ENCODE measurements at regions not wholly inside any gene's neighbourhood (a gene's known extent, or its start where the extent isn't known, plus 50 kb on each side); places are given as distances from the start of the nearest gene placed in this dataset.

DNA sequence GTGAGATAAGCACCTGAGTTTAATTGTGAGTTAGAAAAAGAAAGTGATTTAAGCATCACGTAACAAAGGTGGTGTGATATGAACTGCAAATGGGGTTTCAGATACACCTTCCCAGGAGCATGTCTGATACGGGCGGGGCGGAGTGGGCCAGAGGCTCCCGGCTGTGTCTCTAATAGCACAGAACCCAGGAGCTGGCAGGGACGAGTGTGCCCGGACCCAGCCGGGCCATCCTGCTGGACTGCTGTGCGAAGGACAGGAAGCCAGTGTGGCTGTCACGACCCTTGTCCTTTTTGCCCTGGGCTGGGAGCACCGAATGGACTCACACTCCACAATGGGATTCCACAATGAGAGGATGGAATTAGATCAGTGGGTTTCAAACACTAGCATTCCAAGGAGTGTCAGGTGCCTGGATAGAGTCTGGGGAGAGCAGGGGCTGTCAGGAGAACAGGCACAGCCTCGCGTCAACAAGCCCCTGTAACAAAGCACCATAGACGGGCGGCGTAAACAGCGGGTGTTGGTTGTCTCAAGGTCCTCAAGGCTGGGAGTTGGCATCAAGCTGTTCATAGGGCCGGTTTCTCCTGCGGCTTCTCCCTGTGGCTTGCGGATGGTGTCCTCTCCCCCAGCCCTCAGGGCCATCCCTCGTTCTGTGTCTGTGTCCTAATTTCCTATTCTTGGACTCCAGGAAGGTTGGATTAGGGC lies 242.6 kb upstream of the PITRM1 start:
- TF ChIP-seq, protein P1, sequence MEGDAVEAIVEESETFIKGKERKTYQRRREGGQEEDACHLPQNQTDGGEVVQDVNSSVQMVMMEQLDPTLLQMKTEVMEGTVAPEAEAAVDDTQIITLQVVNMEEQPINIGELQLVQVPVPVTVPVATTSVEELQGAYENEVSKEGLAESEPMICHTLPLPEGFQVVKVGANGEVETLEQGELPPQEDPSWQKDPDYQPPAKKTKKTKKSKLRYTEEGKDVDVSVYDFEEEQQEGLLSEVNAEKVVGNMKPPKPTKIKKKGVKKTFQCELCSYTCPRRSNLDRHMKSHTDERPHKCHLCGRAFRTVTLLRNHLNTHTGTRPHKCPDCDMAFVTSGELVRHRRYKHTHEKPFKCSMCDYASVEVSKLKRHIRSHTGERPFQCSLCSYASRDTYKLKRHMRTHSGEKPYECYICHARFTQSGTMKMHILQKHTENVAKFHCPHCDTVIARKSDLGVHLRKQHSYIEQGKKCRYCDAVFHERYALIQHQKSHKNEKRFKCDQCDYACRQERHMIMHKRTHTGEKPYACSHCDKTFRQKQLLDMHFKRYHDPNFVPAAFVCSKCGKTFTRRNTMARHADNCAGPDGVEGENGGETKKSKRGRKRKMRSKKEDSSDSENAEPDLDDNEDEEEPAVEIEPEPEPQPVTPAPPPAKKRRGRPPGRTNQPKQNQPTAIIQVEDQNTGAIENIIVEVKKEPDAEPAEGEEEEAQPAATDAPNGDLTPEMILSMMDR (conservative IDR thresholded peaks at IDR 0.05; ENCODE audit: low read depth, low read length), result no peak
- TF ChIP-seq EZH2 (IDR thresholded peaks at IDR 0.05; ENCODE audit: borderline replicate concordance, low read depth, low read length, poor library complexity, severe bottlenecking), result no peak

Data from A673 (cell line).